Chondrocyte (in vitro differentiated cells): ENCODE measurements at regions not wholly inside any gene's neighbourhood (a gene's known extent, or its start where the extent isn't known, plus 50 kb on each side); places are given as distances from the start of the nearest gene placed in this dataset.
"Not testable (repeated sequence)": the region's sequence is repeated elsewhere in the genome, so short reads cannot be mapped to it uniquely, and the experiment has no call there.

Experiments
- DNase-seq: peaks from one replicate; pipeline ENCODE4 v3.0.0; 2021; ENCODE audit warnings: mixed read lengths, low spot score
- H3K27ac Mint-ChIP-seq: one replicate; pipeline ENCODE4 v1.8.0; 2021; ENCODE audit warnings: mild to moderate bottlenecking, moderate library complexity, mixed read lengths; ENCODE audit not compliant: unreplicated experiment
- H3K27me3 Mint-ChIP-seq: 2 replicates; pipeline ENCODE4 v1.8.0; 2021; ENCODE audit warnings: low read depth, mixed read lengths
- H3K36me3 Mint-ChIP-seq: 2 replicates; pipeline ENCODE4 v1.8.0; 2021; ENCODE audit warnings: low read depth, mixed read lengths
- H3K4me1 Mint-ChIP-seq: 2 replicates; pipeline ENCODE4 v1.8.0; 2021; ENCODE audit warnings: low read depth, mild to moderate bottlenecking, mixed read lengths
- H3K4me3 Mint-ChIP-seq: one replicate; pipeline ENCODE4 v1.8.0; 2021; ENCODE audit warnings: mild to moderate bottlenecking, moderate library complexity, mixed read lengths; ENCODE audit not compliant: unreplicated experiment
- H3K9me3 Mint-ChIP-seq: 2 replicates; pipeline ENCODE4 v1.8.0; 2021; ENCODE audit warnings: low read depth, mixed read lengths
- TF ChIP-seq, protein P1 (sequence below): fragments of 200-600 bp; sonication (generic); IDR thresholded peaks from 2 replicates; pipeline ENCODE4 v1.5.0; 2021; ENCODE audit warnings: antibody characterized with exemption, mild to moderate bottlenecking, moderate library complexity

DNA sequence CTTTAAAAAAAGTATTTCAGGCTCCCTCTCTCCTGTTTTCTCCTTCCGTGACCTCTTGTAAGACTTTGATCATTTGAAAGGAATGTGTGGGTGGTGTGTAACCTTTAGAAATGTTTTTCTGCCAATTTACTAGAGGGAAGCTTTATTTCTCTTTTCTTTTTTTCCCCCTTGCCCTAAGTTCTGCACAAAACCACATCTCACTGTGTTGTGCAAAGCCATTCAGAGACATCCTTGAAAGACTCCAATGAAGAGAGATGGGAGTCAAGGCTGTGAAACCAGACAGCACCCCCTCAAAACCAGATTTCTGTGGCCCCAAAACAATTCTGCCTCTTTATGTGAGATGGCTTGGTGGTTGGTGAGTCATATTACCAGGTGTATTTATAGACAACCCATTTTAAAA lies 184.6 kb upstream of the ERBB4 start:
- TF ChIP-seq, protein P1, sequence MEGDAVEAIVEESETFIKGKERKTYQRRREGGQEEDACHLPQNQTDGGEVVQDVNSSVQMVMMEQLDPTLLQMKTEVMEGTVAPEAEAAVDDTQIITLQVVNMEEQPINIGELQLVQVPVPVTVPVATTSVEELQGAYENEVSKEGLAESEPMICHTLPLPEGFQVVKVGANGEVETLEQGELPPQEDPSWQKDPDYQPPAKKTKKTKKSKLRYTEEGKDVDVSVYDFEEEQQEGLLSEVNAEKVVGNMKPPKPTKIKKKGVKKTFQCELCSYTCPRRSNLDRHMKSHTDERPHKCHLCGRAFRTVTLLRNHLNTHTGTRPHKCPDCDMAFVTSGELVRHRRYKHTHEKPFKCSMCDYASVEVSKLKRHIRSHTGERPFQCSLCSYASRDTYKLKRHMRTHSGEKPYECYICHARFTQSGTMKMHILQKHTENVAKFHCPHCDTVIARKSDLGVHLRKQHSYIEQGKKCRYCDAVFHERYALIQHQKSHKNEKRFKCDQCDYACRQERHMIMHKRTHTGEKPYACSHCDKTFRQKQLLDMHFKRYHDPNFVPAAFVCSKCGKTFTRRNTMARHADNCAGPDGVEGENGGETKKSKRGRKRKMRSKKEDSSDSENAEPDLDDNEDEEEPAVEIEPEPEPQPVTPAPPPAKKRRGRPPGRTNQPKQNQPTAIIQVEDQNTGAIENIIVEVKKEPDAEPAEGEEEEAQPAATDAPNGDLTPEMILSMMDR: no peak
- H3K27ac Mint-ChIP-seq: no peak overlapping the region
- DNase-seq: no peak

DNA sequence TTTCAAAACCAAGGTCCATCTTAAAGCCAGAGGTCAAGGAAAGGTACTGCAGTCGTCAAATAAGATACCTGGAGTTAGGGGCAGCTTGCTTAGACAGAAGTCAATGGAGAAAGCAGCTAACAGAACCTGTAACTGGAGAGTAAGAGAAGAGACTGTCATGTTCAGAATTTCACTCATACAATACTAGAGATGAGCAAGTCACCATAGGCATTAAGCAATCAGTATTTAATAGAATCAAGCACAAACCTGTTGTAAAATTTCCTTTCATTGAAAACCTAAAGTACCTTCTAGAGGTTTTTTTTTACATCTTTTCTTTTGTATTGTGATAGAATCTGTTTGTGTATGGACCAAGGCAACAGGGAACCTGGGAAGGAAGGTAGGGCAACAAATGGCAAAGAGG lies 183.4 kb upstream of the ERBB4 start:
- H3K27me3 Mint-ChIP-seq: peaks cover 5% of the 10 kb centered on the region
- H3K4me3 Mint-ChIP-seq: no peak overlapping the region
- H3K9me3 Mint-ChIP-seq: peaks cover 9% of the 10 kb centered on the region
- DNase-seq: no peak
- TF ChIP-seq, protein P1: no peak
- no peaks in the 10 kb centered on the region for H3K4me1 Mint-ChIP-seq
- H3K27ac Mint-ChIP-seq: no peak overlapping the region
- no peaks in the 10 kb centered on the region for H3K36me3 Mint-ChIP-seq

More for the DNA sequence above, 184.6 kb upstream of the ERBB4 start:
- H3K4me1 Mint-ChIP-seq: no peaks in the 10 kb centered on the region
- no peak overlapping the region for H3K4me3 Mint-ChIP-seq
- H3K9me3 Mint-ChIP-seq: peaks cover 5% of the 10 kb centered on the region
- peaks cover 3% of the 10 kb centered on the region for H3K27me3 Mint-ChIP-seq
- no peaks in the 10 kb centered on the region for H3K36me3 Mint-ChIP-seq

DNA sequence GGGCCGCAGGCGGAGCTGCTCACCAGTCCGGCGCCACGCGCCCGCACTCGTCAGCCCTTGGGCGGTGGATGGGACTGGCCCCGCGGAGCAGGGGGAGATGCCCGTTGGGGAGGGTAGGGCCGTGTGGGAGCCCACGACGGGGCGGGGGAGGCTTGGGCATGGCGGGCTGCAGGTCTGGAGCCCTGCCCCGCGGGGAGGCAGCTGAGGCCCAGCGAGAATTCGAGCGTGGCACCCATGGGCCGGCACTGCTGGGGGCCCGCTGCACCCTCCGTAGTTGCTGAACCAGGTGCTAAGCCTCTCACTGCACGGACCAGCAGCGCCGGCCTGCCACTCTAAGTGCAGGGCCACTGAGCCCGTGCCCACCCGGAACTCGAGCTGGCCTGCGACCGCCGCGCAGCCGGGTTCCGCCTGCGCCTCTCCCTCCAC lies 182.4 kb upstream of the ERBB4 start:
- peaks cover 9% of the 10 kb centered on the region for H3K9me3 Mint-ChIP-seq
- H3K4me3 Mint-ChIP-seq: no peak overlapping the region
- H3K27me3 Mint-ChIP-seq: peaks cover 5% of the 10 kb centered on the region
- TF ChIP-seq, protein P1: no peak
- no peaks in the 10 kb centered on the region for H3K4me1 Mint-ChIP-seq
- DNase-seq: peak; percentile 87
- H3K27ac Mint-ChIP-seq: no peak overlapping the region
- H3K36me3 Mint-ChIP-seq: peaks cover 2% of the 10 kb centered on the region

DNA sequence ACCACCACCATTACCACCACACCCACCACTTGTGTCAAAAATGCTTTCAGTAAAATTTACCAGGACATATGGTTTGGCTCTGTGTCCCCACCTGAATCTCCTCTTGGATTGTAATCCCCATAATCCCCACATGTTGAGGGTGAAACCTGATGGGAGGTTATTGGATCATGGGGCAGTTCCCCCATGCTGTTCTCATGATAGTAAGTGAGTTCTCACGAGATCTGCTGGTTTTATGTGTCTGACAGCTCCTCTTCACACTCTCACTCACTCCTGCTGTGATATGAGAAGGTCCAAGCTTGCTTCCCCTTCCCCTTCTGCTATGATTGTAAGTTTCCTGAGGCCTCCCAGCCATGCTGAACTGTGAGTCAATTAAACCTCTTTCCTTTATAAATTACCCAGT lies 176.8 kb upstream of the ERBB4 start:
- not testable (repeated sequence) for DNase-seq, H3K4me3 Mint-ChIP-seq, H3K27me3 Mint-ChIP-seq, H3K9me3 Mint-ChIP-seq, H3K36me3 Mint-ChIP-seq, H3K27ac Mint-ChIP-seq
- H3K4me1 Mint-ChIP-seq: peaks cover 13% of the 10 kb centered on the region

DNA sequence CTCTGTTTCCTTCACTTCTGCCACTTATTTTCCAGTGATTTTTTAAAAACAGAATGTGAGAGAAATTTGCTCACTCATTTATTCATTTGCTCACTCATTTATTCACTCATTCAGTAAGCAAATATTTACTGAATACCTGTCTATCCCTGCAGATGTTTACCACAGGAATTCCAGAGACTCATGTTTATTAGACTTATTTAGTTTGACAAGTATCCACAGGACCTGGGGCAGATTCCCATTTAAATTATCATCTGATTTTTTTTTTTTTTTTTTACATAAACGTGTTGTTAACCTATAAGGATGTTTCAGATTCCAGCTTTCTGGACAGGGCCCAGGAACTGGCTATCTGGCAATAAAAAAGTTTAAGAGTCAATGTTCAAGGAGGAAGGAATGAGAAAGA lies 175.1 kb upstream of the ERBB4 start:
- DNase-seq: no peak
- TF ChIP-seq, protein P1: no peak
- H3K27me3 Mint-ChIP-seq: peaks cover 5% of the 10 kb centered on the region
- peaks cover 2% of the 10 kb centered on the region for H3K36me3 Mint-ChIP-seq
- no peak overlapping the region for H3K27ac Mint-ChIP-seq
- H3K4me1 Mint-ChIP-seq: peaks cover 13% of the 10 kb centered on the region
- H3K9me3 Mint-ChIP-seq: peaks cover 4% of the 10 kb centered on the region
- no peak overlapping the region for H3K4me3 Mint-ChIP-seq

DNA sequence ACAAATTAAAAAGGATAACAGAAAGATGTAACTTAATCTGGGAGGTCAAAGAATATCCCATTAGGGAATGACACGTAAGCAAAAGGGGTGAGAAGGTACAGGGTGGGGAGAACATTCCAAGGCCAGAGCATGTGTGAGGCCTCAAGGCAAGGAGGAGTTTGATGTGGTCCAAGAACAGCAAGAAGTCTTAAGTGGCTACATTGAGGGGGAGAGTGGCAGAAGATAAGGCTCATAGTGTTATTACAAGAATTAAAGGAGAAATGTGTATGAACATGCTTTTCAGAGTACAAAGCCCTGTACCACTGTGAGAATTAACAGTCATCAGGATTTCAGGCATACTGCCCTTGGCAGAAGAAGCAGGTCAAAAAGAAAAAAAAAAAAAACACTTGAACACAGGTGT lies 174.4 kb upstream of the ERBB4 start:
- Mint-ChIP-seq H3K9me3 (peaks cover 4% of the 10 kb centered on the region), H3K4me1 (peaks cover 13% of the 10 kb centered on the region), H3K27ac (no peak overlapping the region), H3K27me3 (peaks cover 5% of the 10 kb centered on the region), H3K36me3 (peaks cover 2% of the 10 kb centered on the region), H3K4me3 (no peak overlapping the region)
- DNase-seq: no peak
- TF ChIP-seq, protein P1: no peak
